ENCODE measurements at regions not wholly inside any gene's neighbourhood (a gene's known extent, or its start where the extent isn't known, plus 50 kb on each side); places are given as distances from the start of the nearest gene placed in this dataset.

- no peak for DNase-seq
Measured at GRCh38 chr2:190810981-190811587, 69.5 kb upstream of the GLS start.

GRCh38 chr2:190811811-190812210 is 68.8 kb upstream of the GLS start:
- no peak for DNase-seq

- no peak for DNase-seq
Measured at GRCh38 chr2:190812506-190813294, 67.9 kb upstream of the GLS start.

GRCh38 chr2:190815226-190815625 is 65.4 kb upstream of the GLS start:
- no peak for DNase-seq

GRCh38 chr2:190817082-190817481 is 63.5 kb upstream of the GLS start:
- DNase-seq, result no peak

- DNase-seq, result no peak
Measured at GRCh38 chr2:190819840-190820301, 60.8 kb upstream of the GLS start.

- DNase-seq, result no peak
Measured at GRCh38 chr2:190820416-190820815, 60.2 kb upstream of the GLS start.

GRCh38 chr2:190822043-190822442 is 58.6 kb upstream of the GLS start:
- no peak for DNase-seq

GRCh38 chr2:190827720-190828119 is 52.9 kb upstream of the GLS start:
- DNase-seq, result no peak

- DNase-seq, result no peak
Measured at GRCh38 chr2:190829642-190830041, 51.0 kb upstream of the GLS start.
